GM18498 (cell line): ENCODE measurements at regions not wholly inside any gene's neighbourhood (a gene's known extent, or its start where the extent isn't known, plus 50 kb on each side); places are given as distances from the start of the nearest gene placed in this dataset.
"Not testable (repeated sequence)": the region's sequence is repeated elsewhere in the genome, so short reads cannot be mapped to it uniquely, and the experiment has no call there.

ENCODE experiments used
- ATAC-seq: cut with Tn5 transposase; IDR thresholded peaks from one replicate; pipeline ENCODE4 v1.9.1; 2021; ENCODE audit warnings: mild to moderate bottlenecking, moderate library complexity; ENCODE audit not compliant: unreplicated experiment

GRCh38 chr4:122973465-122973864 is 51.1 kb upstream of the NUDT6 start:
- ATAC-seq = no peak

- ATAC-seq = no peak
Observed at GRCh38 chr4:122976111-122976510, 53.7 kb upstream of the NUDT6 start.

- ATAC-seq = no peak
Observed at GRCh38 chr4:122977103-122977502, 54.7 kb upstream of the NUDT6 start.

GRCh38 chr4:122978109-122978508 is 55.7 kb upstream of the NUDT6 start:
- ATAC-seq = no peak

- ATAC-seq = no peak
Observed at GRCh38 chr4:122978789-122979188, 56.4 kb upstream of the NUDT6 start.

- no peak for ATAC-seq
Observed at GRCh38 chr4:122980860-122981259, 58.5 kb upstream of the NUDT6 start.

- no peak for ATAC-seq
Observed at GRCh38 chr4:122988696-122989095, 66.3 kb upstream of the NUDT6 start.

GRCh38 chr4:122990891-122991290 is 68.5 kb upstream of the NUDT6 start:
- ATAC-seq = no peak

GRCh38 chr4:122992057-122992456 is 69.7 kb upstream of the NUDT6 start:
- ATAC-seq = no peak

- no peak for ATAC-seq
Observed at GRCh38 chr4:122992641-122993040, 70.2 kb upstream of the NUDT6 start.

- no peak for ATAC-seq
Observed at GRCh38 chr4:122996350-122996749, 74.0 kb upstream of the NUDT6 start.

- ATAC-seq = peak; percentile 72
Observed at GRCh38 chr4:122997463-122998101, 75.2 kb upstream of the NUDT6 start.

- not testable (repeated sequence) for ATAC-seq
Observed at GRCh38 chr4:123004079-123004478, 81.7 kb upstream of the NUDT6 start.

- ATAC-seq = not testable (repeated sequence)
Observed at GRCh38 chr4:123005126-123005525, 82.7 kb upstream of the NUDT6 start.

GRCh38 chr4:123007679-123008078 is 85.3 kb upstream of the NUDT6 start:
- ATAC-seq = no peak

- not testable (repeated sequence) for ATAC-seq
Observed at GRCh38 chr4:123012416-123012815, 90.0 kb upstream of the NUDT6 start.

GRCh38 chr4:123014038-123014437 is 91.6 kb upstream of the NUDT6 start:
- ATAC-seq = no peak

GRCh38 chr4:123017078-123017477 is 94.7 kb upstream of the NUDT6 start:
- no peak for ATAC-seq

GRCh38 chr4:123017636-123018395 is 95.4 kb upstream of the NUDT6 start:
- no peak for ATAC-seq

GRCh38 chr4:123018396-123018775 is 96.0 kb upstream of the NUDT6 start:
- ATAC-seq = no peak

- no peak for ATAC-seq
Observed at GRCh38 chr4:123020285-123020684, 97.9 kb upstream of the NUDT6 start.

- ATAC-seq = no peak
Observed at GRCh38 chr4:123023647-123024046, 101.2 kb upstream of the NUDT6 start.

GRCh38 chr4:123024710-123025109 is 102.3 kb upstream of the NUDT6 start:
- no peak for ATAC-seq
